ENCODE measurements at regions not wholly inside any gene's neighbourhood (a gene's known extent, or its start where the extent isn't known, plus 50 kb on each side); places are given as distances from the start of the nearest gene placed in this dataset.

DNA sequence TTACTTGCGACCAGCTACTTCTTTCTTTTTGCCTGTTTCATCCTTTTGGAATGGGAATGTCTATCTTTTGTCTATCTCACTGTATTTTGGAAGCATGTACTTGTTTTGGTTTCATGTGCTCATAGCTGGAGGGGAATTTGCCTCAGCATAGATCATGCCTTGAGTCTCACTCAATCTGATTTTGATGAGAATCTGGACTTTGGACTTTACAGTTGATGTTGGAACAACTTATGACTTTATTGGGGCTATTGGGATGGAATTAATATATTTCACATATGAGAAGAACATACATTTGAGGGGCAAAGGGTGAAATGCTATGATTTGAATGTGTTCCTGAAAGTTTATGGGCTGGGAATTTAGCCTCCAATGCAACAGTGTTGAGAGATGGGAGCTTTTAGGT, 206.2 kb upstream of the DDI1 start:
- peaks cover 0 to 15% (median 8%) of the 10 kb centered on the region in 4 donors for H3K9me3 ChIP-seq (ENCODE audit: control insufficient read depth in 4 of 4, low read length in 3 of 4)
- no peaks in the 10 kb centered on the region for H3K4me1 ChIP-seq (ENCODE audit: control insufficient read depth in 4 of 4, insufficient read depth in 4 of 4, low read length in 3 of 4)
- H3K4me3 ChIP-seq (ENCODE audit: low read depth in 1 of 3, low read length in 3 of 3), result no peak overlapping the region
- DNase-seq (ENCODE audit: low spot score), result no peak
- H3K9ac ChIP-seq (ENCODE audit: low read depth in 1 of 2, low read length in 2 of 2), result no peak overlapping the region
- no peak overlapping the region for H3K27ac ChIP-seq (ENCODE audit: low read depth in 1 of 2, low read length in 2 of 2)
- no peak for TF ChIP-seq ATF3 (IDR thresholded peaks at IDR 0.05)
- no peak for TF ChIP-seq EGR1 (IDR thresholded peaks at IDR 0.05; ENCODE audit: low read depth in 2 of 2)
- TF ChIP-seq JUND (IDR thresholded peaks at IDR 0.05), result no peak
- TF ChIP-seq, protein P1, sequence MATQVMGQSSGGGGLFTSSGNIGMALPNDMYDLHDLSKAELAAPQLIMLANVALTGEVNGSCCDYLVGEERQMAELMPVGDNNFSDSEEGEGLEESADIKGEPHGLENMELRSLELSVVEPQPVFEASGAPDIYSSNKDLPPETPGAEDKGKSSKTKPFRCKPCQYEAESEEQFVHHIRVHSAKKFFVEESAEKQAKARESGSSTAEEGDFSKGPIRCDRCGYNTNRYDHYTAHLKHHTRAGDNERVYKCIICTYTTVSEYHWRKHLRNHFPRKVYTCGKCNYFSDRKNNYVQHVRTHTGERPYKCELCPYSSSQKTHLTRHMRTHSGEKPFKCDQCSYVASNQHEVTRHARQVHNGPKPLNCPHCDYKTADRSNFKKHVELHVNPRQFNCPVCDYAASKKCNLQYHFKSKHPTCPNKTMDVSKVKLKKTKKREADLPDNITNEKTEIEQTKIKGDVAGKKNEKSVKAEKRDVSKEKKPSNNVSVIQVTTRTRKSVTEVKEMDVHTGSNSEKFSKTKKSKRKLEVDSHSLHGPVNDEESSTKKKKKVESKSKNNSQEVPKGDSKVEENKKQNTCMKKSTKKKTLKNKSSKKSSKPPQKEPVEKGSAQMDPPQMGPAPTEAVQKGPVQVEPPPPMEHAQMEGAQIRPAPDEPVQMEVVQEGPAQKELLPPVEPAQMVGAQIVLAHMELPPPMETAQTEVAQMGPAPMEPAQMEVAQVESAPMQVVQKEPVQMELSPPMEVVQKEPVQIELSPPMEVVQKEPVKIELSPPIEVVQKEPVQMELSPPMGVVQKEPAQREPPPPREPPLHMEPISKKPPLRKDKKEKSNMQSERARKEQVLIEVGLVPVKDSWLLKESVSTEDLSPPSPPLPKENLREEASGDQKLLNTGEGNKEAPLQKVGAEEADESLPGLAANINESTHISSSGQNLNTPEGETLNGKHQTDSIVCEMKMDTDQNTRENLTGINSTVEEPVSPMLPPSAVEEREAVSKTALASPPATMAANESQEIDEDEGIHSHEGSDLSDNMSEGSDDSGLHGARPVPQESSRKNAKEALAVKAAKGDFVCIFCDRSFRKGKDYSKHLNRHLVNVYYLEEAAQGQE (IDR thresholded peaks at IDR 0.05), result no peak
- TF ChIP-seq FOXA1 (IDR thresholded peaks at IDR 0.05), result no peak
- TF ChIP-seq ZBTB33 (IDR thresholded peaks at IDR 0.05), result no peak
- no peak for TF ChIP-seq SP1 (IDR thresholded peaks at IDR 0.05)
- TF ChIP-seq NR2F2 (IDR thresholded peaks at IDR 0.05), result no peak
- TF ChIP-seq FOXA2 (IDR thresholded peaks at IDR 0.05), result no peak
- no peak for TF ChIP-seq GABPA (IDR thresholded peaks at IDR 0.05 in 1 of 2, conservative IDR thresholded peaks at IDR 0.05 in 1 of 2)
- no peak for TF ChIP-seq CTCF (IDR thresholded peaks at IDR 0.05; ENCODE audit: low read depth, low read length, missing input control)
- TF ChIP-seq HNF4A (conservative IDR thresholded peaks at IDR 0.05), result no peak
- TF ChIP-seq, protein P2, sequence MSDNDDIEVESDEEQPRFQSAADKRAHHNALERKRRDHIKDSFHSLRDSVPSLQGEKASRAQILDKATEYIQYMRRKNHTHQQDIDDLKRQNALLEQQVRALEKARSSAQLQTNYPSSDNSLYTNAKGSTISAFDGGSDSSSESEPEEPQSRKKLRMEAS (IDR thresholded peaks at IDR 0.05), result no peak
- no peak for TF ChIP-seq HNF4G (IDR thresholded peaks at IDR 0.05)
- no peak for TF ChIP-seq RXRA (IDR thresholded peaks at IDR 0.05)
- no peak for TF ChIP-seq YY1 (IDR thresholded peaks at IDR 0.05)
- no peak for TF ChIP-seq TAF1 (conservative IDR thresholded peaks at IDR 0.05)
- no peak for TF ChIP-seq RAD21 (IDR thresholded peaks at IDR 0.05)
- 60% methylated on average over 1 of the region's 1 CpG for WGBS
- H3K36me3 ChIP-seq (ENCODE audit: control insufficient read depth in 4 of 4, insufficient read depth in 3 of 4, low read depth in 1 of 4, low read length in 3 of 4), result no peaks in the 10 kb centered on the region
- no peaks in the 10 kb centered on the region for H3K27me3 ChIP-seq (ENCODE audit: control insufficient read depth in 4 of 4, insufficient read depth in 4 of 4, low read length in 3 of 4)

Measured in liver (tissue), 8 donors.